ENCODE measurements at regions not wholly inside any gene's neighbourhood (a gene's known extent, or its start where the extent isn't known, plus 50 kb on each side); places are given as distances from the start of the nearest gene placed in this dataset.

- TF ChIP-seq GATA2 (IDR thresholded peaks at IDR 0.05; ENCODE audit: low read depth, low read length): no peak
- no peak for TF ChIP-seq GATA3 (IDR thresholded peaks at IDR 0.05; ENCODE audit: low read depth, low read length)
Measured at GRCh38 chr7:124413029-124413428, 352.6 kb downstream of the GPR37 start.

Measured in SH-SY5Y (cell line).